Central memory CD4-positive, alpha-beta T cell (primary cell): ENCODE measurements at regions not wholly inside any gene's neighbourhood (a gene's known extent, or its start where the extent isn't known, plus 50 kb on each side); places are given as distances from the start of the nearest gene placed in this dataset.

Experiments
- DNase-seq: peaks from one replicate; pipeline ENCODE4 v3.0.0; 2022

DNA sequence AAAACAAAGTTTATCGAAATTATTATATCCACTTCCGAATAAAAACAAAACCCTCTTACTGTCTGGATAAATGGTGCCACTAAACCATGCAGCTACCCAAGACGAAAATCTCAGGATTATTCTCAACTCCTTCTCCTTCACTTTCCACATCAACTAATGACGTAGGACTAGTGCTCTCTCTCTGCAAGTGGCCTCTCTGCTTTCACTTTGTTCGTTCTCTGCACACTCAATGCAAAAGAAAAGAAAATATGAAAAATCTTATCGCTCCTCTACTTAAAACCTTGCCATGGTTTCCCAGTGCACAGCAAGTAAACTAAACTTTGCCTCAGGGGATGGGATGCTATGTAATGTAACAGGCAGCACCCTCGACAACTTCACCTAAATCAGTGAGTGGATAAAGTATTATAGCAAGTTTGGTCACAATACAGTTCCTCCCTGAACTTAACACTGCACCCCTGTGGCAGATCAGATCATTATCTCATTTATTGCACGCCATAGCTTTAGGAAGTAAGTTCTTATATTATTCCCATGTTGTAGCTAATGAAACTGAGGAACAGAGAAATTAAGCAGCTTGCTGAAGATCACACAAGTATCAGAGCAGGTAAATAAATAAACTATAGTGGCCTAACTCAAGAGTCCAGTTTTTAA is 262.7 kb upstream of the GADL1 start:
- DNase-seq, result no peak

DNA sequence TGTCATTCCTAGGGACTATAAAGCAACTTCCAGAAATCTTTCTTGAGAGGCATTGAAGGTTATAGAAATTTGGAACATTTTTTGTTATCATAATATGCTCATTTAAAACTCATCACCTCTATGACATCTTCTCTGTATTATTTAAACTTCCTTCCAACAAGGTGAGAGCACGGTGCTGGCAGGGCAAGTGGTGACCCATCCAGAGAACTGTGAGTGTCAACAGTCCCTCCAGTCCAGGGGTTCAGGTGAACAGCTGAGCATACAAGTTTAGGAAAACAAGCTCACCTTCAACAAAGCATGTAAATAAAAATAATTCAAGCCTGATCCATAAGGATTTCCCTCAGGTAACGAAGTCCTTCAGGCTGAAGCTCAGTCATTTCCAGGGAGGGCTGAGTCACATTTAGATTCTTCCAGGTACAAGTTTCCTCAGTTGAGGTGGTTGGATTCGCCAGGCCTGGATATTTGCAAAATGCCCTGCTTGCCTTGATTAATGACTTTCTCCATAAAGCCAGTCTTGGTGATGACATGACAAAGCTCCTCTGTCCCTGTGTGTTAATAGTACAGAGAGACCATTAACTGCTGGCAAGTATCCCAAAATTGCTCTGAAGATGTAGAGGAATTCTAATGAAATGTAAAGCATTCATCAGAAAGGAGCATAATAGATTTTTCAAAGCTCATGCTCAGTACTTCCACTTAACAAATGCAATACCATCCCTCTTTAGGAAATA is 263.6 kb upstream of the GADL1 start:
- DNase-seq, result no peak

DNA sequence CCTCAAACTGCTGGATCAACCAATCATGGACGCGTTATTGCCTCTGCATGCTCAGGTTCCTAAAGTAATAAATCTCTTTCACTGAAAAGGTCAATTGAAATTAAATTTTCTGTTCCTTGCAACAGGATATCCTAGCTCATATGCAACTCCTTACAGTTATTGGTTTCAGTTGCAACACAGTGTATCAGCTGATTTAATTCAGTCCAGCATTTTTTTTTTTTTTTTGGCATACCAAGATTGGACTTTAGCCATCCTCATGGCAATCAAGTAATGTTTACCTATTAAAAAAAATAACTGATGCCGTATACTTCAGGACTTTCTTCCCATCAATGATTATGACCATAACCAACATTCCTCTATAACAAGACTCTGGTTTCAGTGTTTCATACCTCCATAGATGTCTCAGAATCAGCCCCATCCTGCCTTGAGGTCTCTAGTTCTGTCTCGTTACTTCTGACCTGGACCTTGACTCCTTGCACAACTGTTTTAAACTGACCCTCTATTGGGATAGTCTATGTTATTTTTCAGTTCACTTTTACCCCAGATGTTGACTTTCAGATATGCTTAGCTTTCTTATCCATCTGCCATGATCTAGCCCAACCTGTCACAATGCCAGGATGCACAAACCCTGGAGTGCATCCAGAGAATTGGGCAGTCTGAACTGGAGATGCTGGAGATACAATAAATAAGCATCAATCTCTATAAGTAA is 265.0 kb upstream of the GADL1 start:
- no peak for DNase-seq

DNA sequence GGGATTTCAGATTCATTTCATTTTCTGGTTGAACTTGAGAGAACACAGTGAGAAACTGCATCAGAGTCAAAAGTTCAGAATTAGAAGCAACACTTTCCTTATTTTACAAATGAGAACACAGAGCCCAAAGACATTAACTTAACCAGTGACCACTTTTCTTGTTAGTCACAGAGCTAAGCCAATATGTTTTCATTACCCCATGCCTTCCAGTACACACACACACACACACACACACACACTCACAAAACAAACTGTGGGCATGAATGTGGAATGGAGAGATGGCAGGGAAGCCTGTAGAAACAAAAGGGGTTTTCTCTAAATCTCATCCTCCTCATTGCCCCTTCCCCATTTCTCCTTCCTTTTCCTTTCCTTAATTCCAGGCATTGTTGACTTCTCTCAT is 267.4 kb upstream of the GADL1 start:
- no peak for DNase-seq

DNA sequence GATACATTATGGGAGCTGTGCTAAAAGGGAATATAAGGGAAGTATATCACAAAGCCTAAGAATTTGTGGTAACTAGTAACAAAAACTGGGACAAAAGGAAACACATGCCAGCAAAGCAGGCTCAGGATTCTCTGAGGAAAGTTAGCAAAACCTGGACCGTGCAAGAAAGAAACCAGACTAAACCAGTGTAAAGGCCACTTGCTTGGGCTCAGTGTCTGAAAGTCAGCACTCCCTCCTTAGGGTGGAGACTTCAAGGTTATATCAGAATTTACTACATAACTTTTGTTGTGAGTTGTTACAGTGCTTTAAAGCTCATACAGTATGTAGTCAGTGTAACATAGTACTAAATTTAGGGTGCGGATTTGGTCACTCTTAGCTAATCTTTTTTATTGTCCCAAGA is 269.9 kb upstream of the GADL1 start:
- no peak for DNase-seq

DNA sequence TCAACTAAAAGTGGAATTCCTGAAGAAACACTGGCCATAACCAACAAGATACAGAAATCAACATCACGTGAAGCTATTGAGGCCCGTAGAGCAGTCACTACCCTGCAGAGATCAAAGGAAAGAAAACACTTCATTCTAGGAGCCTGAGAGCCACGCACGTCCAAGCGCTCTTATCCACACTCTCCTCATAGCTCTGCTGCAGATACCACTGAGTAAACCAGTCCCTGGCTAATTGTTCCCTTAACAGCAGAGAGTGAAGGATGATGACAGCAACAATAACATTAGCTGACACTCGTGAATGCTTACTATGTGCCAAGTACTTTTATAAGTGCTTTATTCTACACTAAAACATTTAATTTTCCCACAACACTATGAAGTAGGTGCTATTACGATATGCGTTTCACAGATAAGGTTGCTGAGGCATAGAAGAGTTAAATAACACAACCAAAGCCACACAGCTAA is 271.0 kb upstream of the GADL1 start:
- no peak for DNase-seq

DNA sequence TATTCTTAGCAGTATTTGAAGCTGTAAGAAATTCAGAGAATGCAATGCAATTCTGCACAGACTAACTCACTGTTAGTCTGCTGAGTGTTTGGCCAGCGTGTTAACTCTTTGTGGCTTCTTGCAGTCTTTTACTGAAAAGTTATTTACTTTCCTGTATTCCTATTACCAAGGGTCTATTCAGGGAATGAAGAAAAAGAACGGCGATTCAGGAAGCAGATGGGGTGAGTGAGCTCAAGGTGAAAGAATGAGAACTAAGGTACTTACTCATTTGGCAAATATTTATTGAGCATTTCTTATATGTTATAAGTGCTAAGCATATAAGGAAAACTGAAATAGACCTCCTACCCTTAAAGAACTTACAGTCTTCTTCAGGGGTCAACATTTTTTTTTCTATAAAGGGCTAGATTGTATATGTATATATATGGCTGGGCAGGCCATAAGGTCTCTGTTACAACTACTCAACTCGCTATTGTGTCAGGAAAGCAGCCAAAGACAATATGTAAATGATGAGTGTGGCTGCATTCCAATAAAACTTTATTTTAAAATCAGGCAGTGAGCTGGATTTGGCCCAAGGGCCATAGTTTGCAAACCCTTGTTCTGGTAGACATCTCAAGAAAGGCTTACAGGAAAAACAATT is 271.9 kb upstream of the GADL1 start:
- DNase-seq, result no peak

DNA sequence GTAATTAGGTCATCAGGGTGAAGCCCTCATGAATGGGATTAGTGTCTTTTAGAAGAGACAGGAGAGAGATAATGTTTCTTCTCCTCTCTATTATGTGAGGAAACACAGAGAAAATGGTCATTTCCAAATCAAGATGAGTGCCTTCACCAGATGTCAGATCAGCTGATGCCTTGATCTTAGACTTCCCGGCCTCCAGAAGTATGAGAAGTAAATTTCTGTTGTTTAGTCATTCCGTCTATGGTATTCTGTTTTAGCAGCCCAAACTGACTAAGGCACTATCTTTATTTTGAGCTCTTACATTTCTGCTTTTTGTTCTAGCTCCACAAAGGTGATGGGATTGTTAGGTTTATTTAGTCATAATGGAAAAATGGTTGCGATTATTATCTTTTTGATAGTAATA is 273.2 kb upstream of the GADL1 start:
- no peak for DNase-seq

DNA sequence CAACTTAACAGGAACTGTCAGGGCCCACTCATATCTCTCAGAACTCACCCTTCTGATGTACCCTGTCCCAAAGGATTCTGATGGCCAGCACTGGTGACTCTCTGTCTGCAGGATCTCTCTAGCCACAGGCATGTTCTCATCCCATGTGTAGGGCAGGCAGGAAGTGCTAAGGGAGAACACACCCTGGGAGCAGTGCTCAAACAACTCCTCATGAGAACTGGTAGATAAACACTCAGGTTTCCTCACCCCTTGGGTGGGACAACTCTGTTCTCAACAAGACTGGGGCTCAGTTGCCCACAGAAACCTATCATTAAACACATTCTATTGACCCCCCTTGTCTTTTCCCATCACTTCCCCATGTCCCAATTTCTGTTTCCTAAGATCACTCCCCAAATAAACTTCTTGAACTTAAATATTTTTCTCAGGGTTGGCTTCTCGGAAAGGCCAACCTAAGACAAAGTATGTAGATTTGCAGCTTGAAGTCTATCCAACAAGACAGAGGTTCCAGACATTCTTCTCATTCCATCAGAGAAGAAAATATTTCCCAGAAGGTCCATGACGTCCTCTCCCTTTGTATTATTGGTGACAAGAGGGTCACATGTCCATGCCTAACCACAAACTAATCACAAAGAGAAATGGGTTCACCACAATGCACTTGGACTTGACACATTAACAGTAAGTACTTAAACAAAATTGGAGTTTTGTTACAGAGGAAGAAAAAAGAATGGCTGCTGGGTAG is 276.6 kb upstream of the GADL1 start:
- DNase-seq, result no peak

DNA sequence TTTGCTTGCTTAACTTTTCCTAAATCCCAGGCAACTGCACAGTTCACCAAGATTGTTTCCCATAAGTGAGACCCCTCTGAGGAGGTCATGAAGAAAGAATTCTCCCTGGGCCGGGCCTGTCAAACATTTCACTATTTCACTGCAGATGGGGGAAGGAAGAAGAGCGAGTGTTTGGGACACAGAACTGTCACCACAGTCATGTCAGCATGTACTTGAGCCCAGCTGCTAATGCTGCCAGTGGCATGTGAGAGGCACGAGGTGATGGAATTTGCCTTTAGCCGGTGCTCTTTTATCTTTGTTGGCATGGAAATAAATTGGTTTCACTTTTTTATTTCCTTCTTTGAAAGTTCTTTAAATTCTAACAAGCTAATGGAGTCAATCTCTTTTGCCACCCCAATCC is 277.9 kb upstream of the GADL1 start:
- no peak for DNase-seq

DNA sequence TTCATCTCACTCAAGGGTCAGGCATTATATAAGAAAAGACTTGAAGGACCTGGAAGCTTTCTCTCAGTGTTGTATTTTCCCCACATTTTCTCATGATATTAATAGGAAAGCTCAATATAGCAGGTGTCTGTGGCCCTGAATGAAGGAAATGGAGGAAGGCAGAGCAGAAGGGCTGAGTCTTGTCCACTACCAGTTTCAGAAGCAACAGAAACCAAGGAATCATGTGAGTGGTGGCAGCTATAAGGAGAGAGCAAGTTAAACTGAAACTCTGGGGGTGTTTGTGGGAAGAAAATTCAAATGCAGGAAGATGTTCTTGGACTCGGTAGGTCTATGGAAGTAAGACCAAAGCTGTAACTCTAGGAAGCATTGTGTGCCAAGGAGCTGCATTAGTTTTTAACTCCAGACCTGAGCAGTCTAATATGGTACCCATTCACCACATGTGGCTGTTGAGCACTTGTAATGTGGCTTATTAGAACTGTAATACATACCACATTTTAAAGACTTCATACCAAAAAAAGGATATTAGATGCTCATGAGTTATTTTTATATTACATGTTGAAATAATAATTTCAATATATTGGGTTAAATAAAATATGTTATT is 278.8 kb upstream of the GADL1 start:
- DNase-seq, result no peak

DNA sequence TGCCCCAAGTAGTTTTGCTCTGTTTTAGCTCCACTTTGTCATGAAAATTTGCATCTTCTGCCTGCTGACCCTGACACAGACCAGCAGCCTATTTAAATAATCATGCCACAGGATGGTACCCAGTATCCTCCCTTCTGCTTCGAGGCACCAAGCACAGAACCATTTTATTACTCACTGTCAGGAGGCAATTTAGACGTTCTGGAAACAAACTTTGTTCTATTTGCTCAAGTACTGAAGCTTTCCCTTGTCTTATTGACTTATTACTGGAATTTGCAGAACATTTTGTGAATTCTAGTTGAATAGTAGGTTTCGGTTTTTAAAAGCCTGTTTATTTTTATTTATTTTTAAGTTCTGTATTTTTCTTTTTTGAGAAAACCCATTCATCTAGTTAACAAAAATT is 279.6 kb upstream of the GADL1 start:
- DNase-seq, result no peak

DNA sequence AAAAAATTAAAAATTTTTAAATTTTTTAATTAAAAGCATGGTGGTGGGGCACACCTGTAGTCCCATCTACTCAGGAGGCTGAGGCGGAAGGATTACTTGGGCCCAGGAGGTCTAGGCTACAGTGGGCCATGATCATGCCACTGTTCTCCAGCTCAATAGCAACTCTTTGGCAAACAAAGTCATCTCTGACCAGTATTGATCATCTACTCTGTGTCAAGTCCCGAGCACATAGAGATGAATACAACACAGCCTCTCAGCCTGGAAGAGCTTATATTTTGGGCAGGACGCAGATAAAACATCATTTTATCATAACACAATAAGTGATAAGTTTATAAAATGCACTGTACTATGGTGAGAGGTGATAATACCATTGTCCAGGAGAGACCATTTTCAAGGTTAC is 281.6 kb upstream of the GADL1 start:
- no peak for DNase-seq

DNA sequence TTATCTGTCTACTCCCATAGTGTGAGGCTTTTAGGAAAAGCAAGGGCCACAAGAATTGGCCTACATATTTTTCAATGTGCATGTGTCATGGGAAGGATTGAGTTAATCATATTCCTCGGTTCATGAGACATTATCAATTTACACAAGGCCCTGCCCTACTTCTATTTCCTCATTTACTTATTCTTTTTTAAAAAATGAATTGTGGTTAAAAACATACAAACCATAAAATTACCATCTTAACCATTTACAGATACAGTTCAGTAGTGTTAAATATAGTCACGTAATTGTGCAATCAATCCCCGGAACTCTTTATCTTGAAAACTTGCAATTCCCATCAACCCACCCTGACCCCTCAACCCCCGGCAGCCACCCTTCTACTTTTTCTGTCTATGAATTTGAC is 284.0 kb upstream of the GADL1 start:
- no peak for DNase-seq

DNA sequence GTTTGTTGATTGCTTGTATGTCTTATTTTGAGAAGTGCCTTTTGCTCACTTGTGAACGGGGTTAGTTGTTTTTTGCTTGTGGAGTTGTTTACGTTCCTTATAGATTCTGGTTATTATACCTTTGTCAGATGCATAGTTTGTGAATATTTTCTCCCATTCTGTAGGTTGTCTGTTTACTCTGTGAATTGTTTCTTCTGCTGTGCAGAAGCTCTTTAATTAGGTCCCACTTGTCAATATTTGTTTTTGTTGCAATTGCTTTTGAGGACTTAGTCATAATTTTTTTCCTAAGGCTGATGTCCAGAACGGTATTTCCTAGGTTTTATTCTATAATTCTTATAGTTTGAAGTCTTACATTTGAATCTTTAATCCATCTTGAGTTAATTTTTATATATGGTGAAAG is 285.3 kb upstream of the GADL1 start:
- no peak for DNase-seq

DNA sequence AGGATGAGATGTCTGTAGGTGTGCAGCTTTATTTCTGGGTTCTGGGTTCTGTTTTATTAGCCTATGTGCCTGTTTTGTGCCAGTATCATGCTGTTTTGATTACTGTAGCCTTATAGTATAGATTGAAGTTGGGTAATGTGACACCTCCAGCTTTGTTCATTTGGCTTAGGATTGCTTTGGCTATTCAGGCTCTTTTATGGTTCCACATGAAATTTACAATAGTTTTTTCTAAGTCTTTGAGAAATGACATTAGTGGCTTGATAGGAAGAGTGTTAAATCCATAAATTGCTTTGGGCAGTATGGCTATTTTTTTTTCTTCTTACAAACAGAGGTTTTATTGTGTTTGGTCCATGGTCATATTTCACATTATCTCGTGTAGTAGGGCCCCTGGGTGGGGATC is 285.8 kb upstream of the GADL1 start:
- no peak for DNase-seq

DNA sequence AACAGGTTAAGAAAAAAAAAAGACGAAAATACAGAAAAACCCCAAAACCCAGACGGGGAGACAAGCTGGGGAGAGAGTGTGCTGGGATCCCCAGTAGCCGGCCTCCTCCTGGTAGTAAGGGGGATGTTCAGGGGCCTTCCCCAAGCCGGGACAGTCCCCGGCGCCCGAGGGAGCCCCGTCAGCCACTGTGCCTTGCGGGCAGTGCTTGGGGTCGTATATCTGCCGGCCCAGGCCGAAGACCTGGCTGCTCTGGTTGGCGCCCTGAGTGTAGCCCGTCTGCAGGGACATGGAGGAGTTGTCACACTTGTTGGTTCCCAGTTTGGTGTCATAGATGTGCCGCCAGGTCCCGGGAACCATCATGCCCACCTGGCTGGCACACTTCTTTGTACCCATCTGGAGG is 287.2 kb upstream of the GADL1 start:
- no peak for DNase-seq

DNA sequence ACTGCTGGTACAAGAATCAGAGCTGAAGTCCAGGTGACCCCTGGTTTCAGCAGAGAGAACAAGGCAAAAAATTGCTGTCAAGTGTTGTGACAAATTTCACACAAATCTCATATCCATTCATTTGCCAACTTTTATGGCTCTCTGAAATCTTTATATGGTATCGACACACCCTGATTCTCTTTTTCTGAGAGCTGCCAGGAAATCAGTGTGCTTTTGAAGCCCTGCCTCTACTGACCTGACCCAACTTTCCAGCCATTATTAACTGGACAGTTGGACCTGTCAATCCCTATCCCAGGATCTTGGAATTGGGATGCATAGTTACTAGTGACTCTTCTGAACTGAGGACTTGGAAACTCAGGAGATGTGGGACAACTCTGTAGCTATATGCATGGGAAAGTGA is 288.2 kb upstream of the GADL1 start:
- no peak for DNase-seq

DNA sequence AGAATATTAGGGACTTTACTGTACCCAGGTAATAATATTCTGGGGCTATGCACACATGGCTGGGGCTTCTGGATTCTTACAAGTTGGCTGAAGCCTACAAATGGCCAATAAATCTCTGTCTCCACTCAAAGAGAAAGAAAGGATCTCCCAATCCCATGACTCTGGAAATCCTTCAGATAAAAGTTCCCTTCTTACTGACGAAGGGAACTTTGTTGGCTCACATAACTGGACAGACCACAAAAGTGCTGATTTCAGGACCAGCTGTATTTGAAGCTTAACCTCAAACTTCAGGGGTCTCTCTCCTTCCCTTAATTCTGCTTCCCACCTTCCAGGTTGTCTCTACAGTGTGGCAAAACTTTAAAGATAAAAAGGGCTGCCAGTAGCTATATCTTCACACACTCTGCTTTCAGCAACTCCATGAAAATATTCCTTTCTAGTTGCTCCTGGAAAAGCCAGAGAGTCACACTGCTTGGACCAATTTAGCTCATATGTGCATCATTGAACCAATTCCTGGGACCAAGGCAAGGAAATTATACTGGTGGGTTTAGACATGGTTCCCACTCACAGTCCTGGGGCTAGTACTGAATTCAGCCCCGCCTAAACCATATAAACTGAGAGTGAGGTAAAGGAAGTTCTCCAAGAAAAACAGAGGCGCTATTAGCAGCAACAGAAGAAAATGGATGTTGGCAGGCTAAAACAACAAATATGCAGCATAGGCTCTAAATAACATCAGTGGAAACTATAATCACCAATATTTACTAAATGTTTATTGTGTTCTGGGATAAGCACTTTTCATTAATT is 290.0 kb upstream of the GADL1 start:
- no peak for DNase-seq

DNA sequence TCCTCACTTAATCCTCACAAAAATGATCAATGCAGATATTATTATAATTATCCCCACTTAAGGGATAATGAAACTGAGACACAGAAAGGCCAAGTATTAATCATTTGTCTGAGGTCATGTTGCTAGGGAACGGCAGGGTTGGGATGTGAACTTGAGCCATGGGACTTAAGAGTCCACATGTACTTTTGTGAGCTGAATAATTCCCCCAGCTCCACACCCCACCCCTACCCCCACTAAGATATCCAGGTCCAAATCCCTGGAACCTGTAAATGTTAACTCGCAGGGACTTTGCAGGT is 290.5 kb upstream of the GADL1 start:
- DNase-seq, result no peak

DNA sequence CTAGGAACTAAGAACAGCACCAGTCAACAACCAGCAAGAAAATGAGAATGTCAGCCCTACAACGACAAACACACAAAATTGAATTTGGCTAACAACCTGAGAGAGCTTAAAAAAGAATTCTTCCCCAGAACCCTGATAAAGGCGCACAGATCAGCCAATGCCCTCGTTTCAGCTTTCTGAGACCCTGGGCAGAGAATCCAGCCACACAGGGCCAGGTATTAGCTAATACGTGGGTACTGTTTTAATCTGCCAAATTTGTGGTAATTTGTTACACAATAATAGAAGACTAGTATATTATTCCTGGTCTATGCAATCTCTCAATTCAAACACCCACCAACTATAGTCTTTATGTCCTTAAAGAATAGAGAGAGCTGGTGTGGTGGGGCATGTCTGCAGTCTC is 291.6 kb upstream of the GADL1 start:
- no peak for DNase-seq

DNA sequence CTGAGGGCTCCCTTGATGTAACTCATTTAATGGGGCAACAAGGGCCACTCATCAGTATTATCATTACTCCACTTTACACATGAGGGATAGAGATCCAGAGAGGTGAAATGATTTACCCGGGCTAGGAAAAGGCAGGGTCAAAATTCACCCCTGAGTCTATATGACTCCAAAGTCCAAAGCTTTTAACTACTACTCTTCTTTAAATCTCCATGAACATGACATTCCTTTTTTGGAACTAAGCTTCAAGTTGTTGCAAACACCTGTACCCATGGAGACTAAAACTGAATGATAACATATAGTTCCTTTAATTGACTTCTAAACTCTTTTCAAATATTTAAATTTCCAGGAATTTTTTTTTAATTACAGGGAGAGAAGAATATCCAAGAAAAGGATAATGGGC is 292.9 kb upstream of the GADL1 start:
- no peak for DNase-seq
